Activated T-cell treated with anti-CD3 and anti-CD28 coated beads, Interleukin-2, amount 50 U/mL, for 4 hours (primary cell): ENCODE measurements at regions not wholly inside any gene's neighbourhood (a gene's known extent, or its start where the extent isn't known, plus 50 kb on each side); places are given as distances from the start of the nearest gene placed in this dataset.

ENCODE experiments used
- ATAC-seq, 2 donors: fragments of 200-7000 bp; cut with Tn5 transposase; one replicate each; pipeline ENCODE4 v1.10.0; 2021
- DNase-seq: peaks from one replicate; pipeline ENCODE4 v3.0.0-alpha.2; 2020
- H3K27me3 Mint-ChIP-seq: one replicate; pipeline ENCODE4 v1.8.0; 2021; ENCODE audit warnings: low read depth, mixed read lengths
- H3K36me3 Mint-ChIP-seq: one replicate; pipeline ENCODE4 v1.8.0; 2022; ENCODE audit warnings: mixed read lengths; ENCODE audit not compliant: insufficient read depth
- H3K4me1 Mint-ChIP-seq: one replicate; pipeline ENCODE4 v1.8.0; 2021; ENCODE audit warnings: low read depth, mixed read lengths
- H3K4me3 Mint-ChIP-seq: one replicate; pipeline ENCODE4 v1.8.0; 2021; ENCODE audit warnings: mild to moderate bottlenecking, moderate library complexity, mixed read lengths
- H3K9me3 Mint-ChIP-seq: one replicate; pipeline ENCODE4 v1.8.0; 2021; ENCODE audit warnings: mixed read lengths

DNA sequence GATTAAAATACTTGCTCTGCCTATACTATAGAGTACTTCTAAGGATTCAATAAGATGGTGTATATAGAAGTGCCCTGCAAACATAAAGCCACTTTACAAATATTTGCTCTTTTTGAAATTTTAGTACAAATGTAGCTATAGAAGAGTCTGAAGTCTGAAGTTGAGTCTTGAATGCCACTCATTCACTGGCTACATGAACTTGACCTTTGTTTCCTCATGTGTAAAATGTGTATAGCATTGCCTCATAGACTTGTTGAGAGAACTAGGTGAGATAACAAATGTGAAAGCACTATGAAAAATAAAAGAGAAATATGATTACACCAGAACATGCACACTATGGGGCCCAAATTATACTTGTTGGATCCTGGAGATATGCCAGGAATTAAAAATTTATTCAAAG is 244.7 kb downstream of the SEC61B start:
- peaks cover 3% of the 10 kb centered on the region for H3K27me3 Mint-ChIP-seq
- H3K4me1 Mint-ChIP-seq = no peaks in the 10 kb centered on the region
- ATAC-seq (no peak), DNase-seq (no peak)
- no peaks in the 10 kb centered on the region for H3K9me3 Mint-ChIP-seq
- H3K36me3 Mint-ChIP-seq = no peaks in the 10 kb centered on the region
- no peak overlapping the region for H3K4me3 Mint-ChIP-seq

DNA sequence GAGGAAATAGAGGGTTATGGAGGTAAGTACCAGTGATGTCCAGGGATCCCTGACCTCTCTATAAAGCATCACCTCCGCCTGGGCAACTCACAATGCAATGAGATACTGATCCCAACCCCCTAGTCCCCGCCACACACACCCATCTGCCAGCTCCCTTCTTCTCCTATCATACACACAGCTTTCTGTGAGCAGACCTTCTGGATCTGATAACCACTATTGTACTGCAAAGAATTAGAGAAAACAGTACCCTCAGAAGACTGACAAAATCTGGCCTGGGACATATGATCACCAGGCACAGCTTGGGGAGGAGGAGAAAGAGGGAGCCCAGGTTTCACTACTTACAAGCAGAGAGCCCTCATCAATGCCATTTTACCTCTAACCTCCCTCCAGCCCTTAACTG is 249.0 kb downstream of the SEC61B start:
- no peaks in the 10 kb centered on the region for H3K9me3 Mint-ChIP-seq
- ATAC-seq = no peak
- no peak overlapping the region for H3K4me3 Mint-ChIP-seq

DNA sequence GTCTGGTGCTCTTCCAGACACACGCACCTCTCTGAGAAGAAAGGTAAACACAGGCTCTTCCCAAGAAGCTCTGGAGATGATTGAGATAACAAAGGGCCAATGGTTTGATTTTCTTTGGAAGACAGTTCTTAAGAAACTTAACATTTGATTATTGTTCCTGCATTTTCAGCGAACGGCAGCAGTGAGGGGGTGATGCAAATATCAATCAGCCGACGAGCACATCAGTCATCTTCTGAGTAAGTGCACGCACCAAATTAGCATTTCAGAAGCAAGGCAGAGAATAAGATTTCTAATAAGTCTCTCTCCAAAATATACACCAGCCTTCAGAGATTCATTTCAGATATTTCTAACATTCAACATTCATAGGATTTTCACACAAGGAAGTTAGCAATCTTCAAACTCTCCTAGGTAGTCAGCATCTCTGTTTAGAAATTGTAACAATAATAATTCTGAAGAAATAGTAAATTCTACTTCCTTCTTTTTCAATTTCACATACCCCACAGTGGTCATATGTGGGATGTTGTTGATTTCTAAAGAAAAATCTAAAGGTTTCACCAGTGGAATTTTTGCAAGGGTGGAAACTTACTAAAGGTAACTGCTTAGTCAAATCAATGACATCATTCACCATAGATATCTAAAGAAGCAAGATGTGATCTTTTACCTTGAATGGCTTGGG is 250.3 kb downstream of the SEC61B start:
- ATAC-seq (no peak), DNase-seq (no peak)
- Mint-ChIP-seq H3K9me3 (no peaks in the 10 kb centered on the region), H3K4me3 (no peak overlapping the region), H3K36me3 (no peaks in the 10 kb centered on the region), H3K27me3 (peaks cover 8% of the 10 kb centered on the region), H3K4me1 (no peaks in the 10 kb centered on the region)

More for the DNA sequence above, 249.0 kb downstream of the SEC61B start:
- DNase-seq = no peak
- Mint-ChIP-seq H3K4me1 (no peaks in the 10 kb centered on the region), H3K27me3 (peaks cover 8% of the 10 kb centered on the region), H3K36me3 (no peaks in the 10 kb centered on the region)

DNA sequence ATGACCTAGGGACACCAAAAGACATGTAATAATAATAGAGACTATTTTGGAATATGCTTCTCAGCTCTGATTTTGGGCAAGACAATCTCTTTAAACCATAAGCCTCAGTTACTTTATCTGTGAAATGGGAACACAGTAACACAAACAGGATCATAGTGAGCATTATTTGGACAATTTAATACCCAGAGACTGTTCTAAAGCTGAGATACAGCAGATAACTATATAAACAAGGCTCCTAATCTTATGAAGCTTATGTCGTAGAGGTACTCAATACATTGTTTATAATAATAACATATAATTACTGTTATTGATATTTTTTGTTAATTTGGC is 250.8 kb downstream of the SEC61B start:
- Mint-ChIP-seq H3K36me3 (no peaks in the 10 kb centered on the region), H3K4me3 (no peak overlapping the region), H3K9me3 (no peaks in the 10 kb centered on the region), H3K4me1 (no peaks in the 10 kb centered on the region), H3K27me3 (peaks cover 8% of the 10 kb centered on the region)
- ATAC-seq = no peak
- no peak for DNase-seq

DNA sequence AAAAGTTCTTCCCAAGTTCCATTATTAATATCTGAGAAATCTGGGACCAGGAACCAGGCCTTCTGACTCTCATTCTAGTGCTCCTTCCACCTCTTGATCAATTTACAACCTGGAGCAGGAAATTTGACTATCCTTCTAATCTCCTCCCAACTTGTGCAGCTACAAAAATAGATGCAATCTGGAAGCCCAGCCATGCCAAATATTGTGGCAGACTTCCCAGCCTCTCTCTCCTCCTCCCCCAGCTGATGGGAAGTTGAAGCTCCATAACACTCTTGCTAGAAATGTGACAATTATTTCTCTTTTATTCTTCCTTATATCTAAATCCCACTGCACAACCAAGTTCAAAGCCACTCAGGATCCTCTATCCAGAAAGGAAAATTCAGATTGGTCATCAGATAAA is 252.1 kb downstream of the SEC61B start:
- DNase-seq = no peak
- Mint-ChIP-seq H3K27me3 (peaks cover 5% of the 10 kb centered on the region), H3K4me1 (no peaks in the 10 kb centered on the region), H3K9me3 (no peaks in the 10 kb centered on the region), H3K4me3 (no peak overlapping the region), H3K36me3 (no peaks in the 10 kb centered on the region)
- no peak for ATAC-seq

DNA sequence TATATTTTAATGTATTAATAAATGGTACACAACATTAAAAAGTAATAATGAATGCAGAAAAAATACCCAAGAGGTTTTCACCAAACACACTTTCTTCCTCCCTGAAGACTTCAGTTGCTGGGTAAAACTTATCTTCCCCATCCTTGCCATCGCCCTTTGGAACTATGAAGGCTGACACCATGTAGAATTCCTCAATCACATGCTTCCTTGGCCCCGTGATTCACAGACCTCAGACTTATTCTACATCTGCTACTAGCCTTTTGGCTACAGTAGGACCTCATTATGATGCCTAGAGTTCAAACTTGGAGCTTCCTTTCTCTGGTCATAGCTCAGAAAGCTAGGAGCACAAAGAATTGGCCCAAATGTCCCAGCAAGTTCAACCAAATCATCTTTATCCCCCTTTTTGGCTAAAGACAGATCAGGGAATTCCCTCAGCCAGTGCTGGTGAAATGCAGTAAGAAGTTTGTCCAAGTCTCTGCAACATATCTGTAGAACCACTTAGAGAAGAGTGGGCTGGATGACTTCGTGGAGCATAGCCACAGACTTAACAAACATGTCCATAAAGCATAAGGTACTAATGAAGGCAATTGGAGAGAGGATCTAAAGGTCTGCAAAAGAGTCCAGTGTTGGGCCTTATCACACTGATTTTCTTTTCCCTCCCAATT is 253.5 kb downstream of the SEC61B start:
- H3K36me3 Mint-ChIP-seq = no peaks in the 10 kb centered on the region

DNA sequence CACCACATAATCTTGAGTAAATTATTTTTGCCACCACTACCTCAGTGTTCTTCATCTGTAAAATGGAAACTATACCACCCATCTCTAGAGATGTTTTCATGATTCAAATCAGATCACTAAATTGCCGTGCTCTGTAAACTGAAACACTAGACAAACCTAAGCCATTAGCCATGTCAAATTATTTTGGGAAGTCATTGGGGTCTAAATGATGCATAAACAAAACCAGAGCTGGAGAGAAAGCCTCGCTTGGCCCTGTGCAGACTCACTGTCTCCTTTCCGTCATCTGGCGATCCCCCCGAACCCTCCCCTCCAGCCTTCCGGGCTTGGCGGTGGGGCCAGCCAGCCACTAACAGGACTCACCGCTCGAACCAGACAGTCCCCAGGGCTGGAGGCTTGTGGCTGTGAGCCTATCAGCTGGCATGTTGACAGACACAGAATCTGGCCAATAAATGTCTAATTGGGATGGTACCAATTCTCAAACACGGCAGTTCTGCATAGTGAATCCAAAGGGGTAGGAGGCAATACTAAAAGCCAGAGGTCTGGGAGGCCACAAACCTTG is 256.5 kb downstream of the SEC61B start:
- Mint-ChIP-seq H3K36me3 (no peaks in the 10 kb centered on the region), H3K27me3 (peaks cover 5% of the 10 kb centered on the region), H3K4me1 (no peaks in the 10 kb centered on the region), H3K9me3 (no peaks in the 10 kb centered on the region), H3K4me3 (no peak overlapping the region)
- DNase-seq (no peak), ATAC-seq (no peak)

More for the DNA sequence above, 253.5 kb downstream of the SEC61B start:
- Mint-ChIP-seq H3K4me3 (no peak overlapping the region), H3K27me3 (peaks cover 5% of the 10 kb centered on the region), H3K9me3 (no peaks in the 10 kb centered on the region), H3K4me1 (no peaks in the 10 kb centered on the region)
- ATAC-seq (no peak), DNase-seq (no peak)

DNA sequence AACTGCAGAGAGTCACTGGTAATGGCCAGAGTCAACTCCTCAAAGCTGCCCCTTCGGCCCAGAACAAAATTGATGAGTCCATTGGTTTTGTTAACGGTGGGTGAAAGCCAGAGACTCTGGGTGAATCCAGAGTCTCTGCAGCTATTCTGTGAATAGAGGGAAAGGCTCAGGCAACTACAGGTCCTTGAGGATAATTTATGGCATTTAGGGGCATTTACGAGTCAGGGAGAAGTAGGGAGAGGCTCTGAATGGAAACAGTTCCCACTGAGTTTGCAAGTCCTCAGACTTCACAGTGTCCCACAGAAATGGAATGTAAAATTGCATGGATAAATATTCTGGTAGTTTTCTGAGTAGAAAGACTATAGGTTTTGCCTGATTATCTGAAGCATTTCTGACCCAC is 257.8 kb downstream of the SEC61B start:
- Mint-ChIP-seq H3K9me3 (no peaks in the 10 kb centered on the region), H3K4me1 (no peaks in the 10 kb centered on the region), H3K27me3 (peaks cover 3% of the 10 kb centered on the region), H3K4me3 (no peak overlapping the region), H3K36me3 (no peaks in the 10 kb centered on the region)
- DNase-seq = no peak
- ATAC-seq = no peak

DNA sequence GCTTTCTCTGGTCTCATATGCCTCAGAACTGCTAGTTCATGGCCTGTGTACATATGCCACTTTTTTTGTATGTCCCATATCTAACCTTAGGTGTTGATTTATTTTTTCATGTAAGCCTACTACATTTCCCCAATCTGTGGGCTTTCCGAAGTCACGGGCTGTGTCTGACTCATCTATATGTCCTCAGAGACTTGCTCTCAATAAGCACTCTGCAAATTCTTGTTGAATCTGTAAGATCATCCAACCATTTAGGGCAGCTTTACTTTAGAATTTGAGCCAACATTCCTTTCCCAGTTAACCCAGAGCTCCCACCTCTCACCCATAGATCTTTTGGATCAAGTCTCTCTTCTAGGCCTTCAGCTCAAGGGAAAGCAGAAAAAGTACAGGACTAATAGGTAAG is 263.4 kb downstream of the SEC61B start:
- no peaks in the 10 kb centered on the region for H3K4me1 Mint-ChIP-seq
- ATAC-seq = no peak
- DNase-seq = no peak
- H3K36me3 Mint-ChIP-seq = no peaks in the 10 kb centered on the region
- H3K9me3 Mint-ChIP-seq = no peaks in the 10 kb centered on the region
- peaks cover 14% of the 10 kb centered on the region for H3K27me3 Mint-ChIP-seq
- no peak overlapping the region for H3K4me3 Mint-ChIP-seq

DNA sequence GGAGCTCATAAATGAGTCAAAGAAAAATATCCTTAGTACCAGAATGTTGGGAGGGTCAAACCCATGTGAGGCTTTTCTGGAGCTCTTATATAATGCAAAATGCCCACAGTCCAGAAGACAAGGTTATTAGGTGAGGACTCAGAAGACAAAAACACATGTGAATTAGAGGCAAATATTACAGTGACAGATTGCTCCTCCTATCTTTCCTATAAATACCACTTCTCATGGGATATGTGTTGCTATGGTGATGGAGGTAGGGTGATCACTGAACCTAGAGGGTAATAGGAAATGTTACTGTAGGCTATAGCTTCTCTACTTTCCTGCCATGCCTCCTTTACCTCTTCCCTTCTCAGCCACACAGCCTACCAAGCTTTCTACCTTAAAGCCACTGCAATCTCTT is 264.6 kb downstream of the SEC61B start:
- Mint-ChIP-seq H3K9me3 (no peaks in the 10 kb centered on the region), H3K36me3 (no peaks in the 10 kb centered on the region), H3K4me1 (no peaks in the 10 kb centered on the region), H3K4me3 (no peak overlapping the region), H3K27me3 (peaks cover 20% of the 10 kb centered on the region)
- ATAC-seq = no peak
- DNase-seq = no peak

DNA sequence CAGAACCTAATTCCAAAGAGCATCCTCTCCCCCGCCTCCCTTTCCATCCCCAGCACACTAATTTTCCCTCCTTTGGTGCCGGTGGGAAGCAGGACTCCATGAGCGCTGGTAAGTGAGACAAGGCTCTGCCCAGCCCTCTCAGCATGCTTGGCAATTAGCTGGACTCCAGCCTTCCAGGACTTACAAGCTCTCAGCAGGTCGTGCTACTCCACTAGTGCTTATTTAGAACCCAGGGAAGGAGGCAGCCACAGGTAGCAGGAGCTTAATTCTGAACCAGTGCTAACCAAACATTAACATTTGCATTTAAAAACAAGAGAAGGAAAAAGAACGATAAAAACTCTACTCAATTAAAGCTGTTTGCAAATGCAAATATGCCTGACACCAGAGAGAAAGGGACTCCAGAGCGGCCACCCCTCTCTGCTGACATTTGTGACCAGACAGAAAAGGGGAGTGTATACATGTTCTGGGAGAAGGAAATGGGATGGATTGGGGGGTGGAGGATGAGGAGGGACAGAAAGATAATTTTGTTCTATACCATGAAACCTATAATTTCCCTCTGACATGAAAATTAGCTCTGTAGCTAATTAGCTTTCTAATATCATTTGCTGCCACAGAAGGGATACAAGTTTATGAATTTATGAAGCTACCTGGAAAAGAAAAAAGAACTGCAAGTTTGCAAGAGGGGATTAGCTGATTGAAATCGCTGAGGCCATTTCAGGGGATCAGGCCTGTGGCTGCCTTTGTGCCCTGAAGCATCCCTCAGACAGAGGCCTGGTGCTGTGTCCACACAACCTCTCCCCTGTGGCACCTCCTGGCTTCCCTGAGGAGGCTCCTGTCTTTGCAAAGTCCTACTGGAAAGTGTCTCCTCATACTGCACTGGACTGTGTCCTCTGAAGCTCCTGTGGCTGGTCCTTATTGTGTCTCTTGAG is 266.3 kb downstream of the SEC61B start:
- peaks cover 22% of the 10 kb centered on the region for H3K27me3 Mint-ChIP-seq
- peaks cover 2% of the 10 kb centered on the region for H3K4me1 Mint-ChIP-seq
- no peaks in the 10 kb centered on the region for H3K9me3 Mint-ChIP-seq
- H3K36me3 Mint-ChIP-seq = no peaks in the 10 kb centered on the region
- ATAC-seq (no peak), DNase-seq (no peak)
- H3K4me3 Mint-ChIP-seq = no peak overlapping the region

DNA sequence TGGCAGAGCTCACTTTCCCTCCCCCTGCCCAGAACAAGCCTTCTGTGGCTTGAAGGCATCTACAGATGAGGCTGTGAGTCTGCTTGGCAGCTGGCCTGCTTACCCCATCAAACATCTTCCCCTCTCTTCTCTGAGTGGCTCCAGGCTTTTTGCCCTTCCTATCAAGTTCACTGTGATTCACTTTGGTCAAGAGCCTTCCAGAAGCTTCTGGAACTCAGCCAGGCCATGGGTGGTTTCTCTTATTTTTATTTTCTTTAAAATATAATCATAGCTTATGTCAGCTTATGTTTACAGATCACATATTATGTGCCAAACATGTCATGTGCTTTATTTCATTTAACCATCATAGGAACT is 267.0 kb downstream of the SEC61B start:
- H3K4me3 Mint-ChIP-seq = no peak overlapping the region
- H3K27me3 Mint-ChIP-seq = peaks cover 22% of the 10 kb centered on the region
- no peaks in the 10 kb centered on the region for H3K9me3 Mint-ChIP-seq
- DNase-seq (no peak), ATAC-seq (no peak)
- peaks cover 2% of the 10 kb centered on the region for H3K4me1 Mint-ChIP-seq
- no peaks in the 10 kb centered on the region for H3K36me3 Mint-ChIP-seq

DNA sequence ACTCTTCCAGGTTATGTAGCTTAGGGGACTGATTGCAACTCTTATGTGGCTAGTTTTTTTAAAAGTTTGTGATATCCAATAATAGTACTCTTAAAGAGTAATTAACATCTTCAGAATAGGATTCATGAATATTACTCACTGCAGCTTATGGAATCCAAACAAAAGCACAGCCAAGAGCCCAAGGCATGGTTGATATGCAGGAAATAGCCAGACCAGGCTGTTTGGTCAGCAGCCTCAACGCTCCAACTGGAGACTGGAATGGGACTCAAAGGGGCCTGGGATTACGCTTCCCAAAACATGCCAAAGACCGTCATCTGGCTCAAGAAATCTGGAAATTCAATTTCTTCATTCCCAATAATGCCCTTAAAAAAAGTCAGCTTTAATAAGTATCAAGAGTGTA is 268.6 kb downstream of the SEC61B start:
- no peak for ATAC-seq
- Mint-ChIP-seq H3K4me1 (peaks cover 2% of the 10 kb centered on the region), H3K4me3 (no peak overlapping the region), H3K27me3 (peaks cover 27% of the 10 kb centered on the region), H3K36me3 (no peaks in the 10 kb centered on the region), H3K9me3 (no peaks in the 10 kb centered on the region)
- DNase-seq = no peak

DNA sequence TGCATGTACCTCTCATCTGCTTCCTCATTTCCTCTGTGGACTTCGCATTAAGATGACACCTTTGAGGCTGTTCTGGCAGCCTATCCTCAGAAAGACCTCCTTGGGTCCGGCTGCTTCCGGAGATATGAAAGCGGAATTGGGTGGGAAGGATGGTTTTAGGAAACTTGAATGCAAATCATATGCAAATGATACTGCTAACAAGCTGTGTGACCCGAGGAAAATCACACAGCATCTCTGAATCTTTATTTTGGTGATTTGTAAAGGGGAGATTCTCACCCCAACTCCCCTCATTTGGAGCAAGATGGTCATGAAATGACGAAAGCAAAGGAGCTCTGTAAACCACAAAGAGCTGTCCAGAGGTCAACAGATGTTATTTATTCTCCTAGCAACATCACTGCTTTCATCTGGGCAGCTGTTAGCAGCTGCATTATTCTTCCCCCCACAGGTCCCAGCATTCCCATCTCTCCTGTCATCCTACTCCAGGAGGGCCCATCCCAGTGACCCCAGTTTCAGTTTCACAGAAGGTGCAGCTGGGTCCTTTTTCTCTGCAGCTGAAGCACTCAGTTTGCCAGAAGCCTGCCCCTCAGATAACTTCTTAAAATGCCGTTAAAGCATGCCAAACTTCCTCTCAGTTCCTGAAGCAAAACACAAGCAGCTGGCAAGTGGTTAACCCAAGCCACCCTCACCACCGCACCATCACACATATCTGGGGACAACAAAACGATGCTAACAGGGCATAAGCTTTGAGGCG is 269.5 kb downstream of the SEC61B start:
- no peak overlapping the region for H3K4me3 Mint-ChIP-seq

More for the DNA sequence above, 269.5 kb downstream of the SEC61B start:
- H3K36me3 Mint-ChIP-seq = no peaks in the 10 kb centered on the region
- H3K27me3 Mint-ChIP-seq = peaks cover 34% of the 10 kb centered on the region
- ATAC-seq (no peak), DNase-seq (no peak)
- H3K9me3 Mint-ChIP-seq = no peaks in the 10 kb centered on the region
- H3K4me1 Mint-ChIP-seq = peaks cover 2% of the 10 kb centered on the region
